Sigmoid colon (tissue), 4 donors: ENCODE measurements at regions not wholly inside any gene's neighbourhood (a gene's known extent, or its start where the extent isn't known, plus 50 kb on each side); places are given as distances from the start of the nearest gene placed in this dataset.

Experiments
- CTCF ChIP-seq, 4 experiments: fragments of 450-650 bp in 3 of 4; fragments of 200-600 bp in 1 of 4; IDR thresholded peaks; one replicate each; pipeline ENCODE4 v1.5.1; 2016 to 2019; ENCODE audit warnings: antibody characterized with exemption in 4 of 4, mild to moderate bottlenecking in 3 of 4, moderate library complexity in 2 of 4
- EP300 ChIP-seq, 4 donors: sonication (generic); formaldehyde crosslinking; IDR thresholded peaks; one replicate each; pipeline ENCODE4 v1.6.1; 2017; ENCODE audit warnings: antibody characterized with exemption in 4 of 4
- POLR2A ChIP-seq, 2 donors: fragments of 450-650 bp; IDR thresholded peaks; one replicate each; pipeline ENCODE4 v1.6.1; 2016; ENCODE audit warnings: antibody characterized with exemption in 2 of 2, mild to moderate bottlenecking in 2 of 2, moderate library complexity in 2 of 2

DNA sequence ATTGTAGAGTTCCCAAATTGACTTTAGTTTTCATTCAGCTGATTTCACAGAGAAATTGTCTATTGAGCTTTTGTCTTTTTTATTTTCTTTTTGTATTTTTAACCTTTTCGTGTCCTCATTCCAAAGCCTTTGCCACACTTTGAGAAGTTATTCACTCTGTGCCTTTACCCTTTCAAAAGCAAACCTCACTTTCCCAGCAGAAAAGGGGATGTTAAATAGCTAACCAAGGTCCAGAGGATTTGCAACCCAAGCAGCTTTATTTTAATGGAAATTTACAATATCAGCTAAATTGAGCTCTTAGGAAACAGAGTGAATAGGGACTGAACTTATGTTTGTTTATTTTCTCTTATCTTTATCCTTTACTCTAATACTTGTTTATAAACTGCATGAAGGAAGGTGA, 428.8 kb downstream of the PCDH7 start:
- TF ChIP-seq CTCF (IDR thresholded peaks at IDR 0.05) = no peak
- TF ChIP-seq POLR2A (IDR thresholded peaks at IDR 0.05) = no peak
- no peak for TF ChIP-seq EP300 (IDR thresholded peaks at IDR 0.05)
